ENCODE measurements at regions not wholly inside any gene's neighbourhood (a gene's known extent, or its start where the extent isn't known, plus 50 kb on each side); places are given as distances from the start of the nearest gene placed in this dataset.

- TF ChIP-seq CTCF (IDR thresholded peaks at IDR 0.05; ENCODE audit: low read depth, low read length), result no peak
- in situ Hi-C loops (cut with HindIII; ENCODE audit: low sequenced_read_pairs), result no loop called here
- no peak overlapping the region for H3K4me3 ChIP-seq (ENCODE audit: low read depth, low read length)
- no peak for DNase-seq (ENCODE audit: low read depth, low spot score)
These were observed 299.2 kb downstream of the OLFM4 start for GRCh38 chr13:53327680-53328315.

DNA sequence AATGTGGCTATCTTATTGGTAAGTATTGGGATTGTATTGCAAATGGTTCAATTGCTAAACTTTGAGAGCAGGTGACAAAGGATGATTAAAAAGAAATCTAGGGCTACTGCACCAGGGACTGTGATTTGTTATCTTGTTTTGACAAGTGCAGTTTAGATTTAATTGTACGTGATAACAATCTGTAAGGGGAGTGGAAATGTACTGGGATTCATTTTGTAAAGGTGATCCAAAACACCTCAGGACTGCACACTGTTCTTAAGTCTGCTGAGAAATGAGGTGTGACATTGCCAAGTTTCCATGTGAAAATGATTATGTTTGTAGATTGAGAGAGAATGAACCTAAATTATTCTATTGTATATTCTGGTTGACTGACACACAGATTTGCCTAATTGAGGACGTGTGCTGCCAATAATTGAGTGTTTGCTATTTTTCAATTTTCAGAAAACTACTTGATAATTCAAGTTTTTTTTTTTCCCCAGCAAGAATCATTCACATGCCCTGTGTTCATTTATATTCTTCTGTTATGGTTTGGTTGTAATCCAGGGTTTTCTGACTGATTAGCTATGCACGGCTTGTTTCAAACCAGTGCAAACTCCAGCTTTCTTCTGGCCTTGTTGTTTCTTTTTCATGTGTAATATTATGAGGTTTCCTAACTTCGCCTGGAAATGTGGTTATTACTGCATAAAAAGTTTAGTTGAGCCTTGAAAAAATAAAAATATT is 308.0 kb downstream of the OLFM4 start:
- TF ChIP-seq CTCF (IDR thresholded peaks at IDR 0.05; ENCODE audit: low read depth, low read length), result no peak
- in situ Hi-C loops (cut with HindIII; ENCODE audit: low sequenced_read_pairs), result no loop called here
- no peak for DNase-seq (ENCODE audit: low read depth, low spot score)
- H3K4me3 ChIP-seq (ENCODE audit: low read depth, low read length), result no peak overlapping the region

DNA sequence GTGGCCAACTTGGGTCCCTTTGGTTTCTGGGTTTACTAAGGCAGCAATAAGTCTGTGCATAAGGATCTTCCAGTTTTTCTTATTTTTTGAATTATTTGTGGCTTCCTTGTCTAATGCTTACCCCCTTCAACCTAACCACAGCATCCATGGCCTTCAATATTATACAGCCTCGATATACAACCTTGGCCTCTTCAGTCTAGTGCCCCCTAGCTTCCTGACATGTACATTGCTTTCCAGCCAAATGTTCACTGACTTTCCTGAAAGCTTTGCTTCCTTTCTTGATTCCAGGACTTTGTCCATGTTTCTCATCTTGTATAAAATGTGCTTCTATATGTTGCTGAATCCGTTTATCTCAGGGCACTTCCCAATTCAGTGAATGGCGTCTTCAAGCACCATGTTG is 310.1 kb downstream of the OLFM4 start:
- in situ Hi-C loops (cut with HindIII; ENCODE audit: low sequenced_read_pairs), result no loop called here
- H3K4me3 ChIP-seq (ENCODE audit: low read depth, low read length), result no peak overlapping the region
- no peak for TF ChIP-seq CTCF (IDR thresholded peaks at IDR 0.05; ENCODE audit: low read depth, low read length)
- DNase-seq (ENCODE audit: low read depth, low spot score), result no peak

GRCh38 chr13:53340505-53341143 is 312.0 kb downstream of the OLFM4 start:
- DNase-seq (ENCODE audit: low read depth, low spot score), result no peak
- H3K4me3 ChIP-seq (ENCODE audit: low read depth, low read length), result no peak overlapping the region
- in situ Hi-C loops (cut with HindIII; ENCODE audit: low sequenced_read_pairs), result no loop called here
- no peak for TF ChIP-seq CTCF (IDR thresholded peaks at IDR 0.05; ENCODE audit: low read depth, low read length)

DNA sequence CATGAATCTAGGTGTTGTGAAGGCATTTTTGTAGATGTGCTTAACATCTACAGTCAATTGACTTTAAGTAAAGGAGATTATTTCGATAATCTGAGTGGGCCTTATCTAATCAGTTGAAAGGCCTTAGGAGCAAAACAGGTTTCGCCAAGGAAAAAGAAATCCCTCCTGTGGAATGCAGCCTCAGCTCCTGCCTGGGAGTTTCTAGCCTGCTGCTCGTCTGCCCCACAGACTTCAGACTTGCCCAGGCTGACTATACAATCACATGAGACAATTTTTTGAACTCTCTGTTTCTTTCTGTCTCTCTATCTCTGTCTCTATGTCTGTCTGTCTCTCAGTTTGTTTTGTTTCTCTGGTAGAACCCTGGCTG is 312.5 kb downstream of the OLFM4 start:
- no peak overlapping the region for H3K4me3 ChIP-seq (ENCODE audit: low read depth, low read length)
- TF ChIP-seq CTCF (IDR thresholded peaks at IDR 0.05; ENCODE audit: low read depth, low read length), result no peak
- no peak for DNase-seq (ENCODE audit: low read depth, low spot score)
- in situ Hi-C loops (cut with HindIII; ENCODE audit: low sequenced_read_pairs), result no loop called here

GRCh38 chr13:53342623-53343360 is 314.2 kb downstream of the OLFM4 start:
- DNase-seq (ENCODE audit: low read depth, low spot score), result no peak
- in situ Hi-C loops (cut with HindIII; ENCODE audit: low sequenced_read_pairs), result no loop called here

More at GRCh38 chr13:53342623-53343360, 314.2 kb downstream of the OLFM4 start:
- H3K4me3 ChIP-seq (ENCODE audit: low read depth, low read length), result no peak overlapping the region
- TF ChIP-seq CTCF (IDR thresholded peaks at IDR 0.05; ENCODE audit: low read depth, low read length), result no peak
